ENCODE measurements at regions not wholly inside any gene's neighbourhood (a gene's known extent, or its start where the extent isn't known, plus 50 kb on each side); places are given as distances from the start of the nearest gene placed in this dataset.

GRCh38 chr9:90960941-90961340, 159.3 kb downstream of the SYK start:
- H3K4me3 ChIP-seq (replicated peaks; ENCODE audit: insufficient read depth, low read length), result no peak overlapping the region
- H3K27me3 ChIP-seq (ENCODE audit: insufficient read depth, poor library complexity, severe bottlenecking), result no peaks in the 10 kb centered on the region
- TF ChIP-seq, protein P1, sequence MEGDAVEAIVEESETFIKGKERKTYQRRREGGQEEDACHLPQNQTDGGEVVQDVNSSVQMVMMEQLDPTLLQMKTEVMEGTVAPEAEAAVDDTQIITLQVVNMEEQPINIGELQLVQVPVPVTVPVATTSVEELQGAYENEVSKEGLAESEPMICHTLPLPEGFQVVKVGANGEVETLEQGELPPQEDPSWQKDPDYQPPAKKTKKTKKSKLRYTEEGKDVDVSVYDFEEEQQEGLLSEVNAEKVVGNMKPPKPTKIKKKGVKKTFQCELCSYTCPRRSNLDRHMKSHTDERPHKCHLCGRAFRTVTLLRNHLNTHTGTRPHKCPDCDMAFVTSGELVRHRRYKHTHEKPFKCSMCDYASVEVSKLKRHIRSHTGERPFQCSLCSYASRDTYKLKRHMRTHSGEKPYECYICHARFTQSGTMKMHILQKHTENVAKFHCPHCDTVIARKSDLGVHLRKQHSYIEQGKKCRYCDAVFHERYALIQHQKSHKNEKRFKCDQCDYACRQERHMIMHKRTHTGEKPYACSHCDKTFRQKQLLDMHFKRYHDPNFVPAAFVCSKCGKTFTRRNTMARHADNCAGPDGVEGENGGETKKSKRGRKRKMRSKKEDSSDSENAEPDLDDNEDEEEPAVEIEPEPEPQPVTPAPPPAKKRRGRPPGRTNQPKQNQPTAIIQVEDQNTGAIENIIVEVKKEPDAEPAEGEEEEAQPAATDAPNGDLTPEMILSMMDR (IDR thresholded peaks at IDR 0.05; ENCODE audit: insufficient read depth, low read length), result no peak
- TF ChIP-seq SPI1 (IDR thresholded peaks at IDR 0.05; ENCODE audit: borderline replicate concordance, low read depth) (no peak), POLR2AphosphoS5 (IDR thresholded peaks at IDR 0.05; ENCODE audit: low read depth) (no peak), GABPA (IDR thresholded peaks at IDR 0.05; ENCODE audit: low read depth) (no peak)
- TF ChIP-seq, protein P2, sequence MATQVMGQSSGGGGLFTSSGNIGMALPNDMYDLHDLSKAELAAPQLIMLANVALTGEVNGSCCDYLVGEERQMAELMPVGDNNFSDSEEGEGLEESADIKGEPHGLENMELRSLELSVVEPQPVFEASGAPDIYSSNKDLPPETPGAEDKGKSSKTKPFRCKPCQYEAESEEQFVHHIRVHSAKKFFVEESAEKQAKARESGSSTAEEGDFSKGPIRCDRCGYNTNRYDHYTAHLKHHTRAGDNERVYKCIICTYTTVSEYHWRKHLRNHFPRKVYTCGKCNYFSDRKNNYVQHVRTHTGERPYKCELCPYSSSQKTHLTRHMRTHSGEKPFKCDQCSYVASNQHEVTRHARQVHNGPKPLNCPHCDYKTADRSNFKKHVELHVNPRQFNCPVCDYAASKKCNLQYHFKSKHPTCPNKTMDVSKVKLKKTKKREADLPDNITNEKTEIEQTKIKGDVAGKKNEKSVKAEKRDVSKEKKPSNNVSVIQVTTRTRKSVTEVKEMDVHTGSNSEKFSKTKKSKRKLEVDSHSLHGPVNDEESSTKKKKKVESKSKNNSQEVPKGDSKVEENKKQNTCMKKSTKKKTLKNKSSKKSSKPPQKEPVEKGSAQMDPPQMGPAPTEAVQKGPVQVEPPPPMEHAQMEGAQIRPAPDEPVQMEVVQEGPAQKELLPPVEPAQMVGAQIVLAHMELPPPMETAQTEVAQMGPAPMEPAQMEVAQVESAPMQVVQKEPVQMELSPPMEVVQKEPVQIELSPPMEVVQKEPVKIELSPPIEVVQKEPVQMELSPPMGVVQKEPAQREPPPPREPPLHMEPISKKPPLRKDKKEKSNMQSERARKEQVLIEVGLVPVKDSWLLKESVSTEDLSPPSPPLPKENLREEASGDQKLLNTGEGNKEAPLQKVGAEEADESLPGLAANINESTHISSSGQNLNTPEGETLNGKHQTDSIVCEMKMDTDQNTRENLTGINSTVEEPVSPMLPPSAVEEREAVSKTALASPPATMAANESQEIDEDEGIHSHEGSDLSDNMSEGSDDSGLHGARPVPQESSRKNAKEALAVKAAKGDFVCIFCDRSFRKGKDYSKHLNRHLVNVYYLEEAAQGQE (IDR thresholded peaks at IDR 0.05; ENCODE audit: insufficient replicate concordance, low read depth), result no peak
- DNase-seq (ENCODE audit: low read depth in 1 of 2, low spot score in 1 of 2), result peak in 1 of 2 experiments; percentile 42
- no peak overlapping the region for H3K27ac ChIP-seq (replicated peaks)

DNA sequence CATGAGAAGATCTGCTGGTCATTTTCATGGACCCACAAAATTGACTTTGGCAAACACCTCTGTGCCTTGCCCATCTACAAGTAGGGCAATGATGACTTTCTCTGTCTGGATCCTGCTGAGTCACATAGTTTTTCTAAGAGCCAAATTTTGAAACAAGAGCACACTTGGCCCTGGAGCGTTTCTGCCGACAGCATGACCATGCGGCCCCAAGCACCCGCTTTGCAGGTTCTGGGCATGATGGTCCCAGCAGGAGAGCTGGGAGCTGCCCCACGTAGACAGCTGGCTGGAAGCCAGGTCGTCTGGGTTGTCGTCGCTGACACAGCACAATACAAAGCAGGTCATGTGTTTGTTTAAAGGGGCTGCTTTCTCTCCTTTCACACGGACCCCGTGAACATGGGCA, 159.8 kb downstream of the SYK start:
- DNase-seq (ENCODE audit: low read depth in 1 of 2, low spot score in 1 of 2), result no peak
- Histone ChIP-seq H3K4me3 (replicated peaks; ENCODE audit: insufficient read depth, low read length) (no peak overlapping the region), H3K27me3 (ENCODE audit: insufficient read depth, poor library complexity, severe bottlenecking) (no peaks in the 10 kb centered on the region), H3K27ac (replicated peaks) (no peak overlapping the region)
- TF ChIP-seq GABPA (IDR thresholded peaks at IDR 0.05; ENCODE audit: low read depth) (no peak), SPI1 (IDR thresholded peaks at IDR 0.05; ENCODE audit: borderline replicate concordance, low read depth) (no peak), POLR2AphosphoS5 (IDR thresholded peaks at IDR 0.05; ENCODE audit: low read depth) (no peak)
- TF ChIP-seq, protein P1 (IDR thresholded peaks at IDR 0.05; ENCODE audit: insufficient read depth, low read length), result no peak
- TF ChIP-seq, protein P2 (IDR thresholded peaks at IDR 0.05; ENCODE audit: insufficient replicate concordance, low read depth), result no peak

DNA sequence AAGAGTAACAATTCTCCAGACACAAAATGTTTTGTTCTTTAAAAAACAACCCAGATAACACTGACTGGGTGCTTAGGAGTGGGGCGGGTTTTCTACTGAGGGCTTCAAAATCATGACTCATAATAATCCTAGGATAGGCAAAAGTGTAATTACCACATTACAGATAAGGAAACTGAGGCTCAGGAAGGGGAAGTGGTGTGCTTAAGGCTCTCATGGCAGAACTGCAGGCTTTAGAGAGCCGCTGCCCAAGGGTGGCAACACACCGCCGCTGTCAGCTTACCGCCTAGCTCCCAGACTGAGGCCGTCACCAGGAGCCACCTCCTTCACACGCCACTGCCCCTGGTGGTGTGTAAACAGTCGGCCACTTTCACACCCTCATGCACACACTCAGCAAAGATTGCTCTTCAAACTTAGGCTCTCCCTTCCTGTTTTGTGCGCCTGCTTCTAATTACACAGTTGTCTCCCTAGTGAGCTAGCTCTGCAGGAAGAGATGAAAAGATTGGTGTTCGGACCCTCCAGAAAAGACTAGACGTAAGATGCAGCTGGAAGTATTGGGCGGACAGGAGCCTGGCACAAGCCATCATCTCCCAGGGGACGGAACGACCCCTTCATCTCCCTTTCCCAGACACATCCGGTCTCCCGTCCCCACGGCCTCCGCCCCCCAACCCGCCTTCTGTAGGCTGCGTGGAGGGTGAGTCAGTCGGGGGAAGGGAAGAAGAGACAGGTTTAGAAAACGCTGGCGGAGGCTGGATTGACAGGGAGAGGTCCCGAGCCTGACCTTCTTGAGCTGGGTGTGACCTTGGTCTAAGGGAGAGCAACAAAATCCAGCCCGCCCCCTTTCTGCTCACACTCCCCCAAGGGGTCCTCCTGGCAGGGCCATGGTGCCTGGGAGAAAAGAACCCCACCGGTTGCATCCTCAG, 162.7 kb downstream of the SYK start:
- H3K27me3 ChIP-seq (ENCODE audit: insufficient read depth, poor library complexity, severe bottlenecking), result no peaks in the 10 kb centered on the region
- DNase-seq (ENCODE audit: low read depth in 1 of 2, low spot score in 1 of 2), result no peak
- TF ChIP-seq POLR2AphosphoS5 (IDR thresholded peaks at IDR 0.05; ENCODE audit: low read depth), result no peak
- no peak for TF ChIP-seq SPI1 (IDR thresholded peaks at IDR 0.05; ENCODE audit: borderline replicate concordance, low read depth)
- TF ChIP-seq, protein P2 (IDR thresholded peaks at IDR 0.05; ENCODE audit: insufficient replicate concordance, low read depth), result no peak
- no peak for TF ChIP-seq GABPA (IDR thresholded peaks at IDR 0.05; ENCODE audit: low read depth)
- TF ChIP-seq, protein P1 (IDR thresholded peaks at IDR 0.05; ENCODE audit: insufficient read depth, low read length), result no peak
- no peak overlapping the region for H3K27ac ChIP-seq (replicated peaks)
- no peak overlapping the region for H3K4me3 ChIP-seq (replicated peaks; ENCODE audit: insufficient read depth, low read length)

All from HL-60 (cell line).